Lower lobe of right lung (tissue), 2 donors: ENCODE measurements at regions not wholly inside any gene's neighbourhood (a gene's known extent, or its start where the extent isn't known, plus 50 kb on each side); places are given as distances from the start of the nearest gene placed in this dataset.

Source experiments
- ATAC-seq, 2 donors: fragments of 200-7000 bp; cut with Tn5 transposase; one replicate each; pipeline ENCODE4 v1.9.1; 2020 to 2022; ENCODE audit warnings: mild to moderate bottlenecking in 2 of 2, moderate library complexity in 2 of 2
- DNase-seq: peaks from one replicate; pipeline ENCODE4 v3.0.0-alpha.2; 2020
- H3K27ac ChIP-seq: fragments of 200-600 bp; one replicate; pipeline ENCODE4 v1.8.0; 2022
- H3K27me3 ChIP-seq: fragments of 200-600 bp; one replicate; pipeline ENCODE4 v1.8.0; 2022; ENCODE audit warnings: low read depth
- H3K36me3 ChIP-seq: fragments of 200-600 bp; one replicate; pipeline ENCODE4 v1.8.0; 2022; ENCODE audit warnings: mild to moderate bottlenecking
- H3K4me1 ChIP-seq: fragments of 200-600 bp; one replicate; pipeline ENCODE4 v1.8.0; 2022
- H3K4me3 ChIP-seq: fragments of 200-600 bp; one replicate; pipeline ENCODE4 v1.8.0; 2022; ENCODE audit warnings: mild to moderate bottlenecking
- H3K9me3 ChIP-seq: fragments of 200-600 bp; one replicate; pipeline ENCODE4 v1.8.0; 2022
- CTCF ChIP-seq: fragments of 200-600 bp; IDR thresholded peaks from one replicate; pipeline ENCODE4 v1.8.0; 2022; ENCODE audit warnings: antibody characterized with exemption, mild to moderate bottlenecking
- intact Hi-C: fragments of 100-400 bp; cut with DNase I; formaldehyde crosslinking; loops from one replicate; pipeline ENCODE4 v1.11.0; 2022
- donor health status: DM: no; HTN: yes; CAD: no; lungs with severe emphysema.

- no peak for ATAC-seq
Observed at GRCh38 chr16:75908331-75909117, 182.2 kb upstream of the CPHXL start.

GRCh38 chr16:75909746-75910145 is 183.5 kb upstream of the CPHXL start:
- intact Hi-C loops, result no loop called here
- no peak for TF ChIP-seq CTCF
- H3K4me3 ChIP-seq, result no peak overlapping the region
- no peaks in the 10 kb centered on the region for H3K9me3 ChIP-seq
- no peaks in the 10 kb centered on the region for H3K4me1 ChIP-seq
- H3K27ac ChIP-seq, result no peak overlapping the region
- ATAC-seq (no peak), DNase-seq (no peak)
- H3K27me3 ChIP-seq, result no peaks in the 10 kb centered on the region
- H3K36me3 ChIP-seq, result no peaks in the 10 kb centered on the region

More at GRCh38 chr16:75908331-75909117, 182.2 kb upstream of the CPHXL start:
- Histone ChIP-seq H3K27me3 (no peaks in the 10 kb centered on the region), H3K9me3 (no peaks in the 10 kb centered on the region), H3K4me1 (no peaks in the 10 kb centered on the region), H3K36me3 (no peaks in the 10 kb centered on the region), H3K27ac (no peak overlapping the region), H3K4me3 (no peak overlapping the region)
- no peak for DNase-seq
- intact Hi-C loops, result no loop called here
- no peak for TF ChIP-seq CTCF

- TF ChIP-seq CTCF, result no peak
- Histone ChIP-seq H3K36me3 (no peaks in the 10 kb centered on the region), H3K4me3 (no peak overlapping the region), H3K9me3 (no peaks in the 10 kb centered on the region), H3K4me1 (no peaks in the 10 kb centered on the region), H3K27ac (no peak overlapping the region), H3K27me3 (no peaks in the 10 kb centered on the region)
- intact Hi-C loops, result no loop called here
- ATAC-seq, result no peak
- DNase-seq, result no peak
Observed at GRCh38 chr16:75911896-75912295, 185.6 kb upstream of the CPHXL start.

GRCh38 chr16:75913958-75914357 is 187.7 kb upstream of the CPHXL start:
- no peak for TF ChIP-seq CTCF
- DNase-seq, result no peak
- H3K9me3 ChIP-seq, result no peaks in the 10 kb centered on the region
- intact Hi-C loops, result no loop called here
- ATAC-seq, result no peak
- H3K4me1 ChIP-seq, result no peaks in the 10 kb centered on the region
- no peak overlapping the region for H3K27ac ChIP-seq
- no peaks in the 10 kb centered on the region for H3K36me3 ChIP-seq
- no peaks in the 10 kb centered on the region for H3K27me3 ChIP-seq
- H3K4me3 ChIP-seq, result no peak overlapping the region

- no peak overlapping the region for H3K4me3 ChIP-seq
- H3K36me3 ChIP-seq, result no peaks in the 10 kb centered on the region
- intact Hi-C loops, result no loop called here
- H3K4me1 ChIP-seq, result no peaks in the 10 kb centered on the region
- no peaks in the 10 kb centered on the region for H3K9me3 ChIP-seq
- no peak for DNase-seq
- no peak overlapping the region for H3K27ac ChIP-seq
- ATAC-seq, result no peak
- no peaks in the 10 kb centered on the region for H3K27me3 ChIP-seq
- TF ChIP-seq CTCF, result no peak
Observed at GRCh38 chr16:75916451-75916850, 190.2 kb upstream of the CPHXL start.
